Esophagus squamous epithelium (tissue), 4 donors: ENCODE measurements at regions not wholly inside any gene's neighbourhood (a gene's known extent, or its start where the extent isn't known, plus 50 kb on each side); places are given as distances from the start of the nearest gene placed in this dataset.

Source experiments
- CTCF ChIP-seq, 6 experiments: fragments of 450-650 bp in 4 of 6; fragments of 200-600 bp in 2 of 6; sonication (generic) in 2 of 6; IDR thresholded peaks; one replicate each; pipeline ENCODE4 v1.5.1; 2016 to 2019; ENCODE audit warnings: antibody characterized with exemption in 6 of 6, mild to moderate bottlenecking in 4 of 6, moderate library complexity in 4 of 6
- POLR2A ChIP-seq, 4 donors: fragments of 450-650 bp; IDR thresholded peaks; one replicate each; pipeline ENCODE4 v1.6.1; 2017; ENCODE audit warnings: antibody characterized with exemption in 4 of 4, mild to moderate bottlenecking in 4 of 4, moderate library complexity in 3 of 4

DNA sequence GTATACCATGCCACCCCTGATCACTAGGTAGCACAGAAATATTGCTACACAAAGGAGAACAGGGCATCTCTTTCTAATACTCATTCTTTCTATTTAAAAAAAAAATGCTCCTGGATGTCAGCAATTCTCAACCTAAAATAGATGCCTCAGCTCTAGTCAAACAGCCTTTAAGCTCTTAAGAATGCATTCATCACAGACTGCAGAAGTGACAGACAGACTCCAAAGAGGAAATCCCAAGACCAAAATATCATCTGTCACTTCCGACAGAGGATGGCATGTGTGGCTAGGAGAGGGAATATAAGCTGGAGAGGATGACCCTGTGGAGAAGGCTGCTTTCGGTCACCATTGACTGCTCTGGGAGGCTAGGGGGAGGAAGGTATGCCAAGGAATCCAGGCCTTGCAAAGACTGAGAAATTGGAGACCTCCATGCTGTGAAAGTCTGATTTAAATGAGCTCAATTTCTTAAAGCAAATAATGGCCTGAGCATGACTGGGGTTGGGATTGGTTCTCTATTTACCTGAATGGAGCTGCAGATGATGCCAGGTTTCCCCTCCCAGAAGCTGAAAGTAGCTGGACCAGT is 277.4 kb downstream of the BRINP2 start:
- TF ChIP-seq CTCF (IDR thresholded peaks at IDR 0.05): no peak
- TF ChIP-seq POLR2A (IDR thresholded peaks at IDR 0.05): no peak
